Activated T-helper 17 cell treated with anti-CD3 and anti-CD28 coated beads, Interleukin-2, amount 50 U/mL, for 72 hours (primary cell): ENCODE measurements at regions not wholly inside any gene's neighbourhood (a gene's known extent, or its start where the extent isn't known, plus 50 kb on each side); places are given as distances from the start of the nearest gene placed in this dataset.
A peak's percentile ranks its signal among the peaks of the same experiment; 100 is the strongest.

ENCODE experiments used
- ATAC-seq: fragments of 150-1000 bp; cut with Tn5 transposase; replicated peaks from 2 replicates; pipeline ENCODE4 v1.10.0; 2021; ENCODE audit warnings: mild to moderate bottlenecking, moderate library complexity
- H3K27ac Mint-ChIP-seq: one replicate; pipeline ENCODE4 v1.8.0; 2022; ENCODE audit warnings: mixed read lengths
- H3K27me3 Mint-ChIP-seq: one replicate; pipeline ENCODE4 v1.8.0; 2022; ENCODE audit warnings: mixed read lengths
- H3K36me3 Mint-ChIP-seq: one replicate; pipeline ENCODE4 v1.8.0; 2022; ENCODE audit warnings: low read depth, mild to moderate bottlenecking, mixed read lengths
- H3K4me1 Mint-ChIP-seq: one replicate; pipeline ENCODE4 v1.8.0; 2022; ENCODE audit warnings: mixed read lengths
- H3K4me3 Mint-ChIP-seq: one replicate; pipeline ENCODE4 v1.8.0; 2022; ENCODE audit warnings: mild to moderate bottlenecking, mixed read lengths
- H3K9me3 Mint-ChIP-seq: one replicate; pipeline ENCODE4 v1.8.0; 2022; ENCODE audit warnings: mixed read lengths

GRCh38 chr21:28632755-28633408 lies 359.8 kb downstream of the LTN1 start:
- peak; percentile 26 for ATAC-seq
- H3K36me3 Mint-ChIP-seq = no peaks in the 10 kb centered on the region
- no peak overlapping the region for H3K4me3 Mint-ChIP-seq
- H3K27ac Mint-ChIP-seq = peak overlapping the region; percentile 15
- peaks cover 7% of the 10 kb centered on the region for H3K4me1 Mint-ChIP-seq
- H3K27me3 Mint-ChIP-seq = no peaks in the 10 kb centered on the region
- no peaks in the 10 kb centered on the region for H3K9me3 Mint-ChIP-seq

GRCh38 chr21:28627691-28628090 lies 365.0 kb downstream of the LTN1 start:
- ATAC-seq = no peak
- Mint-ChIP-seq H3K36me3 (peaks cover 6% of the 10 kb centered on the region), H3K4me3 (no peak overlapping the region), H3K27ac (peak overlapping the region; percentile 36), H3K4me1 (peaks cover 8% of the 10 kb centered on the region), H3K27me3 (no peaks in the 10 kb centered on the region), H3K9me3 (no peaks in the 10 kb centered on the region)

GRCh38 chr21:28627261-28627660 lies 365.4 kb downstream of the LTN1 start:
- Mint-ChIP-seq H3K36me3 (peaks cover 6% of the 10 kb centered on the region), H3K4me1 (peaks cover 8% of the 10 kb centered on the region), H3K4me3 (no peak overlapping the region), H3K27ac (peak overlapping the region; percentile 36), H3K27me3 (no peaks in the 10 kb centered on the region), H3K9me3 (no peaks in the 10 kb centered on the region)
- no peak for ATAC-seq

GRCh38 chr21:28624626-28625025 lies 368.1 kb downstream of the LTN1 start:
- no peak for ATAC-seq
- peaks cover 8% of the 10 kb centered on the region for H3K4me1 Mint-ChIP-seq
- H3K4me3 Mint-ChIP-seq = no peak overlapping the region
- no peak overlapping the region for H3K27ac Mint-ChIP-seq
- H3K36me3 Mint-ChIP-seq = peaks cover 6% of the 10 kb centered on the region
- no peaks in the 10 kb centered on the region for H3K27me3 Mint-ChIP-seq
- H3K9me3 Mint-ChIP-seq = no peaks in the 10 kb centered on the region

- Mint-ChIP-seq H3K4me1 (no peaks in the 10 kb centered on the region), H3K9me3 (no peaks in the 10 kb centered on the region), H3K4me3 (no peak overlapping the region), H3K27me3 (no peaks in the 10 kb centered on the region), H3K27ac (no peak overlapping the region), H3K36me3 (no peaks in the 10 kb centered on the region)
- ATAC-seq = no peak
These were observed 375.4 kb downstream of the LTN1 start for GRCh38 chr21:28617300-28617699.

- Mint-ChIP-seq H3K27me3 (no peaks in the 10 kb centered on the region), H3K4me1 (no peaks in the 10 kb centered on the region), H3K9me3 (no peaks in the 10 kb centered on the region), H3K36me3 (no peaks in the 10 kb centered on the region), H3K4me3 (no peak overlapping the region), H3K27ac (no peak overlapping the region)
- ATAC-seq = no peak
These were observed 377.4 kb downstream of the LTN1 start for GRCh38 chr21:28615276-28615675.

- H3K9me3 Mint-ChIP-seq = no peaks in the 10 kb centered on the region
- no peak overlapping the region for H3K27ac Mint-ChIP-seq
- H3K36me3 Mint-ChIP-seq = no peaks in the 10 kb centered on the region
- no peaks in the 10 kb centered on the region for H3K4me1 Mint-ChIP-seq
- no peaks in the 10 kb centered on the region for H3K27me3 Mint-ChIP-seq
- no peak for ATAC-seq
- no peak overlapping the region for H3K4me3 Mint-ChIP-seq
These were observed 377.9 kb downstream of the LTN1 start for GRCh38 chr21:28614791-28615190.

GRCh38 chr21:28608646-28609045 lies 384.0 kb downstream of the LTN1 start:
- no peaks in the 10 kb centered on the region for H3K27me3 Mint-ChIP-seq

GRCh38 chr21:28607545-28607944 lies 385.1 kb downstream of the LTN1 start:
- no peak overlapping the region for H3K27ac Mint-ChIP-seq
- H3K4me1 Mint-ChIP-seq = peaks cover 6% of the 10 kb centered on the region
- no peaks in the 10 kb centered on the region for H3K36me3 Mint-ChIP-seq
- no peaks in the 10 kb centered on the region for H3K27me3 Mint-ChIP-seq
- no peak overlapping the region for H3K4me3 Mint-ChIP-seq
- peaks cover 4% of the 10 kb centered on the region for H3K9me3 Mint-ChIP-seq
- ATAC-seq = no peak

More at GRCh38 chr21:28608646-28609045, 384.0 kb downstream of the LTN1 start:
- Mint-ChIP-seq H3K4me1 (peaks cover 6% of the 10 kb centered on the region), H3K9me3 (peaks cover 4% of the 10 kb centered on the region), H3K4me3 (no peak overlapping the region), H3K36me3 (no peaks in the 10 kb centered on the region), H3K27ac (no peak overlapping the region)
- ATAC-seq = no peak

GRCh38 chr21:28604946-28605537 lies 387.6 kb downstream of the LTN1 start:
- Mint-ChIP-seq H3K4me1 (peaks cover 6% of the 10 kb centered on the region), H3K4me3 (peak overlapping the region; percentile 37), H3K27me3 (no peaks in the 10 kb centered on the region), H3K27ac (no peak overlapping the region), H3K36me3 (no peaks in the 10 kb centered on the region), H3K9me3 (peaks cover 11% of the 10 kb centered on the region)
- peak; percentile 71 for ATAC-seq

GRCh38 chr21:28602546-28602945 lies 390.1 kb downstream of the LTN1 start:
- H3K9me3 Mint-ChIP-seq = peaks cover 16% of the 10 kb centered on the region
- no peak overlapping the region for H3K27ac Mint-ChIP-seq
- H3K4me1 Mint-ChIP-seq = peaks cover 6% of the 10 kb centered on the region
- no peaks in the 10 kb centered on the region for H3K36me3 Mint-ChIP-seq
- ATAC-seq = no peak
- no peaks in the 10 kb centered on the region for H3K27me3 Mint-ChIP-seq
- no peak overlapping the region for H3K4me3 Mint-ChIP-seq

- no peak for ATAC-seq
- H3K27ac Mint-ChIP-seq = no peak overlapping the region
- no peaks in the 10 kb centered on the region for H3K27me3 Mint-ChIP-seq
- peaks cover 14% of the 10 kb centered on the region for H3K9me3 Mint-ChIP-seq
- no peaks in the 10 kb centered on the region for H3K4me1 Mint-ChIP-seq
- no peaks in the 10 kb centered on the region for H3K36me3 Mint-ChIP-seq
- no peak overlapping the region for H3K4me3 Mint-ChIP-seq
These were observed 394.5 kb downstream of the LTN1 start for GRCh38 chr21:28598214-28598613.

GRCh38 chr21:28592205-28592865 lies 400.3 kb downstream of the LTN1 start:
- H3K4me1 Mint-ChIP-seq = no peaks in the 10 kb centered on the region
- no peak overlapping the region for H3K4me3 Mint-ChIP-seq
- no peak overlapping the region for H3K27ac Mint-ChIP-seq
- H3K9me3 Mint-ChIP-seq = peaks cover 6% of the 10 kb centered on the region
- no peaks in the 10 kb centered on the region for H3K36me3 Mint-ChIP-seq
- no peak for ATAC-seq
- no peaks in the 10 kb centered on the region for H3K27me3 Mint-ChIP-seq

- H3K4me1 Mint-ChIP-seq = no peaks in the 10 kb centered on the region
- peaks cover 4% of the 10 kb centered on the region for H3K9me3 Mint-ChIP-seq
- H3K27ac Mint-ChIP-seq = no peak overlapping the region
- H3K4me3 Mint-ChIP-seq = no peak overlapping the region
- H3K36me3 Mint-ChIP-seq = no peaks in the 10 kb centered on the region
- no peaks in the 10 kb centered on the region for H3K27me3 Mint-ChIP-seq
- no peak for ATAC-seq
These were observed 402.0 kb downstream of the LTN1 start for GRCh38 chr21:28590676-28591075.

- Mint-ChIP-seq H3K4me3 (no peak overlapping the region), H3K4me1 (no peaks in the 10 kb centered on the region), H3K9me3 (peaks cover 8% of the 10 kb centered on the region), H3K27me3 (no peaks in the 10 kb centered on the region), H3K36me3 (no peaks in the 10 kb centered on the region), H3K27ac (no peak overlapping the region)
- ATAC-seq = no peak
These were observed 402.7 kb downstream of the LTN1 start for GRCh38 chr21:28590026-28590425.
